Lower leg skin (tissue), 3 donors: ENCODE measurements at regions not wholly inside any gene's neighbourhood (a gene's known extent, or its start where the extent isn't known, plus 50 kb on each side); places are given as distances from the start of the nearest gene placed in this dataset.
"Not testable (repeated sequence)": the region's sequence is repeated elsewhere in the genome, so short reads cannot be mapped to it uniquely, and the experiment has no call there.

Experiments used
- CTCF ChIP-seq, 3 donors: fragments of 450-650 bp; IDR thresholded peaks; one replicate each; pipeline ENCODE4 v1.5.1; 2016; ENCODE audit warnings: antibody characterized with exemption in 3 of 3, mild to moderate bottlenecking in 3 of 3, moderate library complexity in 2 of 3
- POLR2A ChIP-seq, 2 donors: fragments of 450-650 bp; IDR thresholded peaks; one replicate each; pipeline ENCODE4 v1.6.1; 2016 to 2017; ENCODE audit warnings: antibody characterized with exemption in 2 of 2, mild to moderate bottlenecking in 1 of 2, moderate library complexity in 1 of 2

- TF ChIP-seq CTCF, POLR2A (IDR thresholded peaks at IDR 0.05): not testable (repeated sequence)
Observed at GRCh38 chr7:93793084-93793697, 97.4 kb downstream of the TFPI2 start.
